HG03135 (cell line): ENCODE measurements at regions not wholly inside any gene's neighbourhood (a gene's known extent, or its start where the extent isn't known, plus 50 kb on each side); places are given as distances from the start of the nearest gene placed in this dataset.
A peak's percentile ranks its signal among the peaks of the same experiment; 100 is the strongest.
"Not testable (repeated sequence)": the region's sequence is repeated elsewhere in the genome, so short reads cannot be mapped to it uniquely, and the experiment has no call there.

Experiments
- ATAC-seq: cut with Tn5 transposase; IDR thresholded peaks from one replicate; pipeline ENCODE4 v1.9.1; 2021; ENCODE audit warnings: mild to moderate bottlenecking, moderate library complexity; ENCODE audit not compliant: unreplicated experiment

DNA sequence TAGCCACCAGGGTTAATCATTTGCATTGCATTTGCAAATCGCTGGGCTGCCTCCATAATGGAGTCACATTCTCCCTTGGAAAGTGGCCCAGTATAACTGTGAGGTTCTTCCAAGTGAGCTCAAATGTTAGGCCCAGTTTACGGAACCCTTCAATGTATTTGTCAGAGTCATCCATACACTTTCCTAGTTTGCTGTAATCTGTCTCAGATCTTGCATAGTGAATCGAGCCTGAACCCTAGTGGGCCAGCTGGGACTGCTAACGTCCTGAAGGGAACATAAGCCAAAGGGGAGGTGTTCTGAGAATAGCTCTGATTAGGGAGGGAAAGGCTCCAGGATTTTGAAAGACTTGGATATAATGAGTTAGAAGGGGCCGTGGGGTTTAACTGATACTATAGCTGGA, 406.3 kb downstream of the SLC6A15 start:
- no peak for ATAC-seq

DNA sequence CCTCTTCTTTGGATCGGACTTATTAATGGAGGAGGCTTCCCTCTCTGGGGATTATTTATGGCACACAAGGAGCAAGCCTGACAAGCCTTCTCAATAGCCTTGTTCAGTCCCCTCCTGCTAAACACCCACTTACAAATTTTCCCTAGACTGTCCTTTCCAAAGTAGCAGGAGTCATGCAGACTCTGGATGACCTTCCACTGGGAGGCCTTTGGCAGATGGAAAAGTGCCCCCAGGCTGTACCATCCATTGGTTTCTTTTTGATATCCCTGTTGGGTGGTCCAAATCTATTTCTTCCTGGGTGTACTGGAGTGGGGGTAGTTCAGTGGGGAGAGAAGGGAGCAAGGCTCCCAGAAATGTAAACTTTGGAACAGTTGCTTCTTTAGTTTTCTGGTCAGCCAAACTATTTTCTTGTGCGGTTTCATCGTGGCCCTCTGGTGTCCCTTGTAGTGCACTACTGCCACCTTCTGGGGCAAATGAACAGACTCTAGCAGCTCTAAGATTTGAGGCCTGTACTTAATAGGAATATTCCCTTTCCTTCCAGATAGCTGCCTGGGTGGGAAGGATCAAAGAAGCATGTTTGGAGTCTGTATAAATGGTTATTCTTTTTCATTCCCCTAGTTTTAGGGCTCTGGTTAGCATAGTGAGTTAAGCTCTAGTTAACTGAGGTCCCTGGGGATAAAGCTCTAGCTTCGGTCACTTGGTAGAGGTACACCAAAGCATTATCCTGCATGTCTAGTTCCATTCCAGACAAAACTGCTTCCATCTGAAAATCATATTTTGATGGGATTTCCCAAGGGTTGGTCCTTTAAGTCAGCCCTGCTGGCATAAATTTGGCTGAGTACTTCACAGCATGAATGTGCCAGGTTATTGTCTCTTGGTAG, 409.5 kb downstream of the SLC6A15 start:
- peak; percentile 87 for ATAC-seq

DNA sequence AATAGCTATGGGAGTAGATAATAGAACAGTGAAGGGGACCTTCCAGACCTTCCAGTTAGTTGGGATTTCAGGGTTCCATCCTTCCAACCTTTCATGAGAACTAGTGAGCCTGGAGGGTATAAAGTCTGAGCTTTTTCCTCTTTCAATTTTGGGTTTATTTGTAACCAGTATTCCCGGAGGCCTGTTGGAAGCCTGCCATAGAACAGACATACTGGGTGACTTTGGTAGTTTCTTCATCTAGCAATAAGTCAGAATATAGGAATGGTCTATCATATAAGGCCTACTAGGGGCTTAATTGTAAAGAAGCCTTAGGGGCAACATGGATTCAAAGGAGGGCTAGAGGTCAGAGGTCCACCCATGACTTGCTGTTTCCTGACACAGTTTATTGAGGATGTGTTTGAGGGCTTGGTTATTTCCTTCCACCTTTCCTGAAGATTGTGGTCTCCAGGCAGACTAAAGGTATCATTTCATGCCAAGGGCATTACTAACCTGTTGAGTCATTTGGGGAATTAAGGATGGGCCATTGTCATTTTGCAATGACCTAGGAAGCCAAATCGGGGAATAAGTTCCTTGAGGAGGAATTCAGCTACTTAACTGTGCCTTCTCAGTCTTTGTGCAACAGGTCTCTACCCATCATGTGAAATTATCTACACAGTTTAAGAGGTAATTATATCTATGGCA, 410.3 kb downstream of the SLC6A15 start:
- no peak for ATAC-seq

DNA sequence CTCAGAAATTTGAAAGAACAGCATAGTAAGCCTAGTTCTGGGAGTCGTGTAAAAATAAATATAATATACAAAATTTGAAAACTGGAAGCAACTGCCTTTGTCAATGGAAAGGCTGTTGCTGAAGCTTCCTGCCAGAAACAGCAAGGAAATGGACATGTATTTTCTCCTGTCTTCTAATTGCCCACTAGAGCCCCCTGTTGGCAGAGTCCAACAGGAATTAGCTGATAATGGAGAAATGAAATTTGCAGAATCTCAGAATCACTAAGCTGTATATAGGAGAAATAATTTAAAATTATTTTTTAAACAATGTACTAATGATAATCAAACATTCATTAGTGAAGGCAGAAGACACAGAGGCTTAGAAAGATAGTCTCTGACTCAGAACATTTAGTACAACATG, 414.8 kb downstream of the SLC6A15 start:
- no peak for ATAC-seq

DNA sequence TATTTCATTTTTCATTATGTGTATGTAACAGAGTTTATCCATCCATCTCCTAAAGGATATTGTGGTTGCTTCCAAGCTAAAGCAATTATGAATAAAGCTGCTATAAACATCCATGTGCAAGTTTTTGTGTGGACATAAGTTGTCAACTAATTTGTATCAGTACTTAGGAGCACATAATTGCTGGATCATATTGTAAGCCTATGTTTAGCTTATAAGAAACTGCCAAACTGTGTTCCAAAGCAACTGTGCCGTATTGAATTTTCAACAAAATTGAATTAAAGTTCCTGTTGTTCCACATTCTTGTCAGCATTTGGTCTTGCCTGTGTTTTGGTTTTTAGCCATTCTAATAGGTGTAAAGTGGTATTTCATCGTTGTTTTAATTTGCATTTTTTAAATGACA, 416.9 kb downstream of the SLC6A15 start:
- no peak for ATAC-seq

DNA sequence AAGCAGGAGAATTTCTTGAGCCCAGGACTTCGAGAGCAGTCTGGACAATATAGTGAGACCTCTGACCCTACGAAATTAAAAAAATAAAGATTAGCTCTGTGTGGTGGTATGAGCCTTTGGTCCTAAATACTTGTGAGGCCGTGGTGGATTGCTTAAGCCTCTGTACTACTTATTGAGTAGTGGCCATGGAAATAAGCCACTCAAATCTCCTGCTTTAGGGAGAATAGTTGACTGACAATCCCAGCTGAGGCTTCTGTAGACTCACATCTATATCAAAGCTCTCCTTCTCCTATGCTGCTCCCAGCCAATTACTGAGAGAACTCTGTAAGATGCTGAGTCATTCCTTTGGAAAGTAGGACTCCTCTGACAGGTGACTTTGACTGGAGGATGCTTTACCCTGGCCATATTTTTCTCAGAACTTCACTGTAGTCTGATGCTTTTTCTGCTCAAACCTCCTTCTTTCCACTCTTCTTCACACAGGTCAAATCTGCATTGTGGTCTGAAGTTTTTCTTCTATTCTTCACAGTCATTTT, 420.2 kb downstream of the SLC6A15 start:
- no peak for ATAC-seq

DNA sequence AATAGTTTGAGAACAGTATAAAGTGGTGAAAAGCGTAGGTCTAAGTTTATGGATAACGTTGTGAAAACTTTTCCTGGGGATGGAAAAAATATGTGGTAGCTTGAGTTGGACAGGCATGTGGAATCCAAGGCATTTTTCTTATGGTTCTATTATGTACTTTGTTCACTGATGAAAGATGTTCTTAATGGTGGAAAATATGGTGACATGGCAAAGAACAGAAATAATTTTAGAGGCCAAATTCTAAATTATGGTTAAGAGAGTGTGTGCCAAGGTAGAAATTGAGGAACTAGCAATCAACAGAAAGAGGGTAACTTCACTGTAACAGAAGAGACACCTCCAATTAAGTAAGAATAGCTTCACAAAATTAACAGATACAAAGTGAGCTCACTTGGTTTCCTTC, 427.8 kb downstream of the SLC6A15 start:
- no peak for ATAC-seq

DNA sequence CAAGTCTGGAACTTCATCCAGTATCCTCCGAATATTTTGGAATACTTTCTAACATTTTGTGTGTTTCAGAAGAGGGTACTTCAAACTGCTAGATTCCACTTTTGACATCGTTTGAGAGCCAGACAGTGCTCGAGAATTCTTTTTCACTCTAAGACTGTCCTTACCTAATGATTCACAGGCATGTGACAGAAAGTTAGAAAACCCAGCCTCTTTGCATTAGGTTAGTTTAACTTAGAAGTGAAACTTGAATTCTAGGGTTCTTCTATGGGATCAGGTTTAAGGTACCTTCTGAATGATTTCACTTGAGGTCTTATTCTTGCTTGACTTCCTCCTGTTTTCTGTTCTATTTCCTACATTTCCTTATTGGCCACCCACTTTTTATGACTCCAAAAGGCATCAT, 431.8 kb downstream of the SLC6A15 start:
- ATAC-seq, result no peak

DNA sequence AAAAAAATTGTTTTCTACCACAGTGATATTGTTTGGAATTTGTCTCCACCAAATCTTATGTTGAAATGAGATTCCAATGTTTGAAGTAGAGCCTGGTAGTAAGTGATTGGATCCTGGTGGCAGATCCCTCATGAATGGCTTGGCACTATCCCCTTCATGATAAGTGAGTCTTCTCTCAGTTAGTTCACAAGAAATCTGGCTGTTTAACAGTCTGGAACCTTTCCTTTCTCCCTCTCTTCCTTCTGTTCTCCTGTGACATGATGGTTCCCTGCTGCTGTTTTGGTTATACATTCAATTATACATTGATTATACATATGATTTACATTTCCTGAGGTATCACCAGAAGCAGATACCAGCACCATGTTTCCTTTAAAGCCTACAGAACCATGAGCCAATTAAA, 442.2 kb downstream of the SLC6A15 start:
- ATAC-seq, result no peak

DNA sequence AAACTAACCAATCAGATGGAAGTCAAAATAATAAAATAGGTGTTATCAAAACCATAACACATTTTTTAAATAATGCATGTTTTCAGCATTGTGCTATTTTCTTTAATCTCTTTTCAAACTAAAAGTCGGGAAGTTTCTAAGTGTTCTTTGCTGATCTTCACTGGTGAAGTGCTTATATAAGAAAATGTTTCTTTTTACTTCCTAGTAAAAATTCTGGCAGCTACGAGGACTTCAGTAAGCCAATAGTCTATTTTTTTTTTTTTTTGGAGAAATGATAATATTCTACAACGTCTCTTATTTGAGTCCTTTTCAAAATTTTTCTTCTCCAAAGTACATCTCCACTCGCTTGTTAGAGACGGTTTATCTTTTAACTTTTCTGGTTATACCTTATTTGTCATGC, 448.0 kb downstream of the SLC6A15 start:
- no peak for ATAC-seq

DNA sequence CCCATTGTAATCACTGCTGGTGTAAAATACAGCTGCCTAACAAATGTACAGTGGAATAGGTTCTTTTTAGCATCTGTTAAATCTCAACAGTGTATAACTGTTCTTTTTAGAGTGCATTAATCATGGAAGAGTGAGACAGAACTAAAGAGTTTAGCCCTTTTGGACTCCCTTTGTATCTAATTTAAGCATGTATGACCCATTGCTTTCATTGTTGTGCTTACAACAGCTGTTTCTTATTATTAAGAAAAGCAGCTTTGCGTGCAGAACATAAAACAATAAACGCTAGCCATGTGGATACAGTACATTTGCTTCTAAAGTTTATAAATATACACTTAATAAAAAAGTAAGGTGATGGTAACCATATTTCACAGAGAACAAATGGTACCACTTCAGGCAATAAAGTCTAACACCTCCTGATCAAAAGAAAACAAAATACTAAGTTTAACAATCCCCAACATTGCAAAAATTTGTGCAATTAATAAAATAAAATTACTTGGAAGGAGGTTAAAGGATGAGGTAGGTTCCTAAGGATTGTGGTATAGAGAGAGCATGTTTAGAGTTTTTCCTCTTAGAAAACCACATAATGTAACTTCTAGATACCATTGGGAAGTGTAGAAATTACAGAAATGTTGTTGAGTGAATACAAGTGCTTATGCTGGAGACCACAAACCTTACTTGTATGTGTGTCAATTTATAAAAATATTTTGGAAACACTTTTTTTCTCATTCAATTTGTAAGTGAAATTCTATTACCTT, 448.7 kb downstream of the SLC6A15 start:
- ATAC-seq, result no peak

DNA sequence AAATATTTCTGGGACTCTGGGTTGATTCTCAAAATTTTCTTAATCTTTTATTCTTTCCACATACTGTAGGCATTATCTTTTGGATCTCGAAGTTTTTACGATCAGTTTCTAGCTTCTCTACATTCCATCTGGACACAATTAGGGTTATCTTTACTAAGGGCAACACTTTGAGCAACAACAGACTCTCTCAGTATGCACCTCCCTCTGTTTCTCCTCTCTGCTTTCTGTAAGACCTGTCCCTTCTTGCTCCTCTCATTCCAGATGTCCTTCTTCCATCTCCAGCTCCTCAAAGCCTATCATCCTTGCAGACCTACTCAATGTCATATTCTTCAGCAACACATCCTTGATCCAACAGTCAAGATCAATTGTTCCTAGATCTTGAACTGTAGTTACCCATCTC, 457.0 kb downstream of the SLC6A15 start:
- ATAC-seq, result no peak

DNA sequence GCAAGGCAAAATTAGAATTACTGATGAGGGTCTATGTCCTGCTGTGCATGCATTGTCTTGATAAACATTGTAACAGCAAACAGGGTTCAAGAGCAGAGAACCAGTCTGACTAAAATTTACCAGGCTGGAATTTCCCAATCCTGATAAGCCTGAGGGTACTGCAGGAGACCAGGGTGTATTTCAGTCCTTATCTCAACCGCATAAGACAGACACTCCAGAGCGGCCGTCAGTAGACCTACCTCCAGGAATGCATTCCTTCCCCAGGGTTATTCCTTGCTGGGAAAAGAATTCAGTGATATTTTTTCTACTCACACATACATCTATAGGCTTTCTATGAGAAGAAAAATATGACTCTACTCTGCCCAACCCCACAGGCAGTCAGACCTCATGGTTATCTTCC, 466.1 kb downstream of the SLC6A15 start:
- not testable (repeated sequence) for ATAC-seq

DNA sequence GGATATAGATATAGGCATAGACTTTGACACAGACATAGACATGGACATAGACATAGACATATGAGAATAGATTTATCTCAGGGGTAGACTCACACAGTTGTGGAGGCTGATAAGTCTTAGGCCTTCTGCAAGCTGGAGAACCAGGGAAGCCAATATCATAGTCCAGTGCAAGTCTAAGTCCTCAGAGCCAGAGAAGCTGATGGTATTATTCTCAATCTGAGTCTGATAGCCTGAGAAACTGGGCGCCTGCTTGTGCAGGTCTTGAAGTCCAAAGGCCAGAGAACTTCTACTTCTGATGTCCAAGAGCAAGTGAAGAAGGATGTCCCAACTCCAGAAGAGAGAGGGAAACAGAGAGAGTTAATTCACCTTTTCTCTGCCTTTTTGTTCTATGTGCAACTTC, 476.5 kb downstream of the SLC6A15 start:
- ATAC-seq, result no peak

DNA sequence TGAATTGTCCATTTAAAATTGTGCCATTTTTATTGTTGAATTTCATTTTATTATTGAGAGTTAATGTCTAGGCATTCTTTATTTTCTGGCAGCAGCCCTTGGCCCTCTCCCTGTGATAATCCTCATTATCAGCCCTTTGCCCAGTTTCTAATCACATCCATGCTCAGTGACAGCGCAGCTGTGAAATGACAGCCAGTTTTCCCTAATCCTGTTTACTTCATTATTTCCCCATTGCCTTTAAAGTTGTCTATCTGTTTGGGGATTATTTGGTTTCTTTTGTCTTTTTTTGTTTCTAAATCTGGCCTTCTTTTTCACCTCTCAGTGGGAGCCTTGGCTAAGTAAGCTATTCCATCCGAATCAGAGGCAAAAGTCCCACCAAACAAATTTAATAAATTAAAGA, 476.9 kb downstream of the SLC6A15 start:
- ATAC-seq, result no peak

DNA sequence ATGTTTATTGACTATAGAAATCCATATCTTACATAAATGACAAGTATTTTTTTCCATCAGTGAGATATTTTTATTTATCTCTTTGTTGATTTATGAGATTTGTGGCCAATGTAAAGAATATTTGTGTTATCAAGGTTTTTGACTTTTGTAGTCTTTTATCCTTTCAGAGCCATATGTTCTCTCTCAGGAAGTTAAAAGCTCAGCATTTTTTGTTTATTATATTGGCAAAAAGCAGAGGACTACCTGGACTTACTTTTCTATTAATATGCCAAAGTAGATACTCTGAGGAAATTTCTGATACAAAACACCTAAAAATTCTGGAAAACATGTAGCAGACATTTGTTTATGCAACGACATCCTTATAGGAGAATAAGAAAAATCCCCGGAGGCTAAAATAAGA, 490.3 kb downstream of the SLC6A15 start:
- no peak for ATAC-seq

DNA sequence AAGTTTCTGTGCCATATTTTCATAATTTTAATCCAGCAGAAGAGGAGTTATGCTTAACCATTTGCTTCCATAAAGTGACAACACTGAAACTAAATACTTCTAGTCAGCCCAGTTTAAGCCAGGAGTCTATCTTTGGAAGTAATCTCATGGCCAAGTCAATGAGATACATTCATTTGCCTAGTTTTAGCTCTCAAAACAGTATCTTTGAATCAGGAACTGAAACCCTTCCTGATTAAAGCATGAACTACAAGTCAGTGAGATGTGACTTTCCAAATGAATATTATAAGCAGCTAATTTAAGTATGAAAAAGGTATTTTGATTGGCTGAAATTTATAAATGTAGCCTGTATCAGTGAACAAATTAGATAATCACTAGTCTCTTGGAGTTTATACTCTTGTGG, 491.5 kb downstream of the SLC6A15 start:
- no peak for ATAC-seq

DNA sequence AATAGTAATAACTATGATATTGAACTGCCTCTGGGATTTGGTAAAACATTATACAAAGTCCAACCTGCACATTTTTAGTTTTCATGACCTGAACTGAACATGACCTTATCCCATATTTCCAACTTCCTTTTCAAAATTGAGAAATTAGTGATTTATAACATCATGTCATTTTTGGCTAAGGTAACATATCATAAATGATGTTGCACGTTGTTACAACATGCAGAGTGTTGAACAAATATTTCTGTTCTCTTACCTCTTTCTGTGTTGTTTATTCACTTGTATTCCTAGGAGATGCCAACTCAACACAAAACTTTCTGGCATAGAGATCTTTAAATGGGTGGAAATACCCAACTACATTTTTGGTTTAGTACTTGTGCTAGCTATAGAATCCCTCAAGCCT, 496.0 kb downstream of the SLC6A15 start:
- no peak for ATAC-seq

DNA sequence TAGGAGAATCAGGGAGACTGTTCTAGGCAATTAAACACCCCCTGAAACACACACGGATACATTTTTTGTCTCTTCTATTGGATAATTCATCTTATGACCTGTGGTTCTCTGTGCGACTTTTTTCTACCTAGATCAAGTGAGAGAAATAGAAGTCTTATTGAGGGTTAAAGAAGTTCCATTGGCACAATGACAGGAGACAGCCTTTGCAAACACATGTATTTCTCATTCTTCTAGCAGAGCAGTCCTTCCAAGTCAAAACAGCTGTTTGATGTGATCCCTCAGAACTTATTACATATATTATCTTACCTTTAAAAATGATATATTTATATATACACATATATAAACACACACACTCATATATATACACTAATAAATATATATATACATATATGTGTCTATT, 496.7 kb downstream of the SLC6A15 start:
- no peak for ATAC-seq

DNA sequence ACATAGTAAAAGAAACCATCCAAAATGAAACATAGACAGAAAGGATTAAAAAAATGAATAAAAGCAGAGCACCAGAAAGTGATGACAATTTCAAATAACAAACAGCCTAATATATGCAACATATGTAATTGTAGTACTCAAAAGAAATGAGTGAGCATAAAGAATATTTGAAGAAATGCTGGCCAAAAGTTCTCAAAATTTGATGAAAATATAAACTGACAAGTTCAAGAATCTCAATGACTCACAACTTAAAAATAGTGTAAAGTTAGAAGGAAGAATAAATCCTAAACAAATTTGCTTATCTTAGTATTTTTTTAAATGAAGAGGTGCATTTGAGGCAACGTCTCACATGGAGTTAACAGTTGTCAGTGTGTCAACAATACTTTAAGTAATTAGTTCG, 498.9 kb downstream of the SLC6A15 start:
- no peak for ATAC-seq

DNA sequence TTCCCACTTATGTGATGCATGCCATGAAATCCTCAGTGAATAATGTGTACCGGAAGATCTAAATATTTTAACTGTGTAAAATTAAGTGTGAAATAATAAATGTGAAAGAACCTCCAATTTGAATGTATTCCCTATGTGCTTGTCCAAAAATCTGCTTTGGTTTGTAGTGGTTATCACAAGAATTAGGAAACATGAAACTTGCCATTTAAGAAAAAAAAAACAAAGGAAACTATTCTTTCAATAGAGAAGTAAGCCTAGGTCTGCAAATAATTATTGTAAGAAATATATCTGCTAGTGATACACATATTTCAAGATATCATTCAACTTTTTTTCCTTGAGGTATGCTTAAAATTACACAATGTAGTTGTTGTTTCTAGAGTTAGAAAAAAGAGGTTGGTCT, 500.4 kb downstream of the SLC6A15 start:
- no peak for ATAC-seq

DNA sequence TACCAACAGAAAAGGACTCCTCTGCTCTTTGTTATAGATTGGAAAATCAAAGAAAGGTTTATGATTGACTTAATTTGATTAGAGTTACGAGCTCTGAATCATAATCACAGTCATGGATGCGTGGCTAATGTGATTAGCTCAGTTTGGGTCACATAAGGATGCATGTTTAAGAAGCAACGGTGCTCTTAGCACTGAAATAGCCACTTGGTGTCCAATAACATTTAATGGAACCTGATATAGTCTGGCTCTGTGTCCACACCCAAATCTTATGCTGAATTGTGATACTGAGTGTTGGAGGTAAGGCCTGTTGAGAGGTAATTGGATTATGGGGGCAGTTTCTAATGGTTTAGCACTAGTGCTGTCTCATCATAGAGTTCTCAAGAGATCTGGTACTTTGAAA, 501.6 kb downstream of the SLC6A15 start:
- no peak for ATAC-seq
